Heart right ventricle (tissue), 16 donors: ENCODE measurements at regions not wholly inside any gene's neighbourhood (a gene's known extent, or its start where the extent isn't known, plus 50 kb on each side); places are given as distances from the start of the nearest gene placed in this dataset.

Experiments used
- ATAC-seq, 8 donors: fragments of 200-7000 bp; cut with Tn5 transposase; one replicate each; pipeline ENCODE4 v1.9.1; 2020; ENCODE audit warnings: mild to moderate bottlenecking in 8 of 8, moderate library complexity in 8 of 8, moderate number of reproducible peaks in 1 of 8
- DNase-seq, 2 donors: peaks; one replicate each; pipeline ENCODE4 v3.0.0-alpha.2; 2020
- H3K27ac ChIP-seq, 10 donors: fragments of 200-600 bp; sonication (generic) in 2 of 10; one replicate each; pipeline versions ENCODE4 v1.5.0 to v1.8.0; 2020 to 2022; ENCODE audit warnings: mild to moderate bottlenecking in 3 of 10
- H3K27me3 ChIP-seq, 7 donors: fragments of 200-600 bp; one replicate each; pipeline ENCODE4 v1.8.0; 2021 to 2022; ENCODE audit warnings: mild to moderate bottlenecking in 2 of 7
- H3K36me3 ChIP-seq, 9 donors: fragments of 200-600 bp; sonication (generic) in 1 of 9; one replicate each; pipeline versions ENCODE4 v1.5.0 to v1.8.0; 2020 to 2022; ENCODE audit warnings: mild to moderate bottlenecking in 2 of 9
- H3K4me1 ChIP-seq, 9 donors: fragments of 200-600 bp; sonication (generic) in 1 of 9; one replicate each; pipeline versions ENCODE4 v1.5.0 to v1.8.0; 2020 to 2022; ENCODE audit warnings: mild to moderate bottlenecking in 4 of 9
- H3K4me3 ChIP-seq, 10 donors: fragments of 200-600 bp; sonication (generic) in 2 of 10; one replicate each; pipeline versions ENCODE4 v1.5.0 to v1.8.0; 2020 to 2022; ENCODE audit warnings: mild to moderate bottlenecking in 7 of 10, moderate library complexity in 2 of 10
- H3K9me3 ChIP-seq, 11 donors: fragments of 200-600 bp in 10 of 11; sonication (generic) in 2 of 11; one replicate each; pipeline versions ENCODE4 v1.5.0 to v1.8.0; 2013 to 2022; ENCODE audit warnings: mild to moderate bottlenecking in 2 of 11, control low read depth in 1 of 11, moderate library complexity in 1 of 11
- WGBS, 2 donors: extraction: QIAGEN DNeasy Blood & Tissue Kit; methylation state at CpG; one replicate each; pipeline ENCODE4 v1.1.7; 2013; ENCODE audit warnings: inconsistent platforms in 1 of 2; 5-methylcytosine and 5-hydroxymethylcytosine counted together
- intact Hi-C, 10 donors: fragments of 100-400 bp; cut with DNase I; formaldehyde crosslinking; loops; one replicate each; pipeline versions ENCODE4 v1.11.1 to v1.14.2; 2022
- TF ChIP-seq, protein P1 (sequence below), 9 donors: fragments of 200-600 bp; sonication (generic) in 2 of 9; IDR thresholded peaks; one replicate each; pipeline versions ENCODE4 v1.5.0 to v1.8.0; 2021 to 2022; ENCODE audit warnings: antibody characterized with exemption in 9 of 9, mild to moderate bottlenecking in 5 of 9, moderate library complexity in 1 of 9
- donor health status: Arrhythmogenic right ventricular cardiomyopathy.
- donor health status: ischemic (EF 13 %, LVEDD 7.1; RV severe dilation, severe dysfunction).
- donor health status: healthy with polysubstance abuse.
- donor health status: DM: no; HTN: yes; CAD: no.
- donor health status: DM: no; HTN: no; CAD: no.
- donor health status: ischemic (EF 25% LVEDD 6.9; RV normal size, moderate dysfunction).
- donor health status: ischemic (EF 25% LVEDD 5.7; RV mildly dilated, moderate dysfunction).
- donor health status: healthy.
- donor health status: DM: yes; HTN: yes; CAD: no.
- donor health status: Ischemic cardiomyopathy.
- donor health status: ischemic (EF 35%, LVEDD 5.7; RV mildly dilated, moderate dysfunction).
- donor health status: nonischemic (EF 11% LVEDD 7.7; RV severe dilation, severe dysfunction).
- donor health status: DM: yes; HTN: yes; CAD: no.
- donor health status: PGD.
- donor health status: ischemic (EF 29% LVEDD 5.4; RV normal size, mild dysfunction).
- donor health status: nonischemic (EF 23%, LVEDD 6.1; RV moderate dilation, normal function).

DNA sequence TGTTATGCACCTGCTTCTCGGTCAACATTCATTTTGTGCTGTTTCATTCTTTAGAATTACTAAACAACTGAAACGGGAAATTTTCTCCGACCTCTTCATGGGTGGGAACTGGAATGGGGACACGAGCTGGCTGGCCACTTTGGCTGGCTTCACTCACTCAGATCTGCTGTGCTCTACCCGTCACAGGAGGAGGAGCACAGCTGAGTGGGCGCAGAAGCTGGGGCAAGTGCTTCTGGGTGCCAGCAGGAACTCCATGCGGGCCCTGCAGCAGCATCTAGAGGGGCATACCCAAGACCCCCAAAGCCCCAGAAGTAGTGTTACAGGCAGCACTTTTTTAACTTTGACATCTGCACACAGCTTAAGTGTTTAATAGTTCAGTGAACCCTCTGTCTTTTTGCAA is 109.6 kb downstream of the TMEM144 start:
- Histone ChIP-seq H3K27me3 (no peaks in the 10 kb centered on the region), H3K9me3 (no peaks in the 10 kb centered on the region), H3K4me1 (no peaks in the 10 kb centered on the region), H3K27ac (no peak overlapping the region), H3K36me3 (no peaks in the 10 kb centered on the region), H3K4me3 (no peak overlapping the region)
- WGBS, 2 donors = 83 to 88% methylated on average over 7 of the region's 7 CpGs
- no peak for ATAC-seq
- intact Hi-C loops = no loop called here
- TF ChIP-seq, protein P1, sequence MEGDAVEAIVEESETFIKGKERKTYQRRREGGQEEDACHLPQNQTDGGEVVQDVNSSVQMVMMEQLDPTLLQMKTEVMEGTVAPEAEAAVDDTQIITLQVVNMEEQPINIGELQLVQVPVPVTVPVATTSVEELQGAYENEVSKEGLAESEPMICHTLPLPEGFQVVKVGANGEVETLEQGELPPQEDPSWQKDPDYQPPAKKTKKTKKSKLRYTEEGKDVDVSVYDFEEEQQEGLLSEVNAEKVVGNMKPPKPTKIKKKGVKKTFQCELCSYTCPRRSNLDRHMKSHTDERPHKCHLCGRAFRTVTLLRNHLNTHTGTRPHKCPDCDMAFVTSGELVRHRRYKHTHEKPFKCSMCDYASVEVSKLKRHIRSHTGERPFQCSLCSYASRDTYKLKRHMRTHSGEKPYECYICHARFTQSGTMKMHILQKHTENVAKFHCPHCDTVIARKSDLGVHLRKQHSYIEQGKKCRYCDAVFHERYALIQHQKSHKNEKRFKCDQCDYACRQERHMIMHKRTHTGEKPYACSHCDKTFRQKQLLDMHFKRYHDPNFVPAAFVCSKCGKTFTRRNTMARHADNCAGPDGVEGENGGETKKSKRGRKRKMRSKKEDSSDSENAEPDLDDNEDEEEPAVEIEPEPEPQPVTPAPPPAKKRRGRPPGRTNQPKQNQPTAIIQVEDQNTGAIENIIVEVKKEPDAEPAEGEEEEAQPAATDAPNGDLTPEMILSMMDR (IDR thresholded peaks at IDR 0.05) = no peak
- DNase-seq = no peak

DNA sequence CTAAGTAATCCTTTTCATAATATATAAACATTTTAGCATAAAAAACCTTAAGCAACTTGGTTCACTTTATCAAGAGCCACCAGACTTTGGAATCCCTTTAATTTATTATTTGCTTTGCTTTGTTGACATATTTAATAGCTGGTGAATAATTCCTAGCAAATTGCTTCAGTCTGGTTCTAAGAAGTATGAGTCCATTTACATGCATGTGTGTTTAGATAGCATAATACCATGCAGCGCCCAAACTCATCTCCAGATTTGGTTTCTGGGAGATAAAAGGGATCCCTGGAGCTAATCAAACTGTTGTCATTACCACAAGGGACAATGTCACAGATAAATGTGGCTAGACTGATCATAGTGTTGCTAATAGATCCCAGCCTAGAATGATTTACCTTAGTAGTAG is 111.8 kb downstream of the TMEM144 start:
- H3K9me3 ChIP-seq = no peaks in the 10 kb centered on the region
- WGBS, 2 donors = 35 to 37% methylated on average over 1 of the region's 1 CpG
- TF ChIP-seq, protein P1 (IDR thresholded peaks at IDR 0.05) = no peak
- DNase-seq (no peak), ATAC-seq (no peak)
- no peaks in the 10 kb centered on the region for H3K27me3 ChIP-seq
- H3K36me3 ChIP-seq = no peaks in the 10 kb centered on the region
- no peak overlapping the region for H3K4me3 ChIP-seq
- H3K4me1 ChIP-seq = no peaks in the 10 kb centered on the region
- no peak overlapping the region for H3K27ac ChIP-seq
- intact Hi-C loops = no loop called here

DNA sequence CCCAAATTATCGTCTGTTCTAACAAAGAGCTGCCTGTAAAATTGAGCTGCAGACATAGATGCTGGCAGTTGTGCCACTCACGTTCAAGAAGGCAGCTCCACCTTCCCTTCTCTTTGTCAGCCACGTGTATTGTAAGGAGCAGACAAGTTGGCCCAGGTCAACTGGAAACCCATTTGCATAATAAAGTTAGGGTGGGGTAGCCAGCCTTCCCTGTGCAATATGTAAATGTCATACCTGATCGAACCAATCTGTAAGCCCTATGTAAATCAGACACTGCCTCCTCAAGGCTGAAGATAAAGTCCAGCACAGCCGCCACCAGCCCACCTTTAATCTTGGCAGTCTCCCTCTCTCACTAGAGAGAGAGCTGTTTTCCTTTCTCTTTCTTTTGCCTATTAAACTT is 117.2 kb downstream of the TMEM144 start:
- intact Hi-C loops = no loop called here
- H3K4me1 ChIP-seq = no peaks in the 10 kb centered on the region
- no peaks in the 10 kb centered on the region for H3K27me3 ChIP-seq
- TF ChIP-seq, protein P1 (IDR thresholded peaks at IDR 0.05) = no peak
- H3K4me3 ChIP-seq = no peak overlapping the region
- WGBS, 2 donors = 36 to 50% methylated on average over 5 of the region's 5 CpGs
- DNase-seq (no peak), ATAC-seq (no peak)
- no peak overlapping the region for H3K27ac ChIP-seq
- no peaks in the 10 kb centered on the region for H3K36me3 ChIP-seq
- H3K9me3 ChIP-seq = no peaks in the 10 kb centered on the region

DNA sequence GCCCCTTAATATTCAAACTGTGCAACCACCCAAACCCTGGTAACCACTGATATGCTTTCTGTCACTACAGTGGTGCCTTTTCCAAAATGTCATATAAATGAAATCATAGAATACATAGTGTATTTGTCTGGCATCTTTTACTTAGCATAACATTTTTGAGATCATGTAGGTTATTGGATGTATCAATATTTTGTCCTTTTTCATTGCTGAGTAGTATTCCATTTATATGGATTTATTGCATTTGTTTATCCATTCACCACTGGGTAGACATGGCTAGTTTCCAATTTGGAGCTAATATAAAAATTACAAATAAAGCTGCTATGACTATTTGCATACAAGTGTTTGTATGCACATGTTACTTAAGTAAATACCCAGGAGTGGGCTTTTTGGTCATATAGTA is 121.6 kb downstream of the TMEM144 start:
- no peaks in the 10 kb centered on the region for H3K27me3 ChIP-seq
- no peak for ATAC-seq
- intact Hi-C loops = no loop called here
- no peak for DNase-seq
- TF ChIP-seq, protein P1 (IDR thresholded peaks at IDR 0.05) = no peak
- H3K4me3 ChIP-seq = no peak overlapping the region
- H3K36me3 ChIP-seq = no peaks in the 10 kb centered on the region
- no peaks in the 10 kb centered on the region for H3K9me3 ChIP-seq
- H3K27ac ChIP-seq = no peak overlapping the region
- H3K4me1 ChIP-seq = no peaks in the 10 kb centered on the region

DNA sequence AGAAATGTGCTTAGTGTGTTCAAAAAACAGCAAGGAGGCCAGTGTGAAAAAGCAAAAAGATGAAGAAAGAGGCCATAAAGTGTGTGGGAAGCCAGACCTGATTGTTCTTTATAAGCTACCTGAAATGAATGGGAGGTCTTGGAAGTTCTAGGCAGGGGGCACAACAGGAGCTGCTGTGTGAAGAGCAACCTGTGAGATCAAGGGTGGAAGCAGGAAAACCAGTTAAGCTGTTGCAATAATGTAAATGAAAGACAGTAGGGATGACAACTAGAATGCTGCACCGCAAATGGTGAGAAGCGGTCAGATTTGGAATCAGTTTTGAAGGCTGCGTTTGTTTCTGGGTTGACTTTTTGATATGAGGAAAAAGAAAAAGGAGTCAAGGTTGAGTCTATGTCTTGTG is 123.5 kb downstream of the TMEM144 start:
- no peak overlapping the region for H3K4me3 ChIP-seq
- intact Hi-C loops = no loop called here

More for the DNA sequence above, 123.5 kb downstream of the TMEM144 start:
- ATAC-seq (no peak), DNase-seq (no peak)
- Histone ChIP-seq H3K27me3 (peaks cover 0 to 5% (median 0%) of the 10 kb centered on the region in 7 donors), H3K9me3 (no peaks in the 10 kb centered on the region), H3K36me3 (no peaks in the 10 kb centered on the region), H3K4me1 (no peaks in the 10 kb centered on the region), H3K27ac (no peak overlapping the region)
- WGBS, 2 donors = 74 to 82% methylated on average over 3 of the region's 3 CpGs
- TF ChIP-seq, protein P1 (IDR thresholded peaks at IDR 0.05) = no peak
